Lung (tissue), 11 donors: ENCODE measurements at regions not wholly inside any gene's neighbourhood (a gene's known extent, or its start where the extent isn't known, plus 50 kb on each side); places are given as distances from the start of the nearest gene placed in this dataset.

Experiments used
- ATAC-seq: fragments of 200-7000 bp; cut with Tn5 transposase; one replicate; pipeline ENCODE4 v1.9.1; 2020; ENCODE audit warnings: moderate number of reproducible peaks; ENCODE audit not compliant: insufficient read depth, low FRiP score
- DNase-seq, 3 donors: peaks; one replicate each; pipeline ENCODE4 v3.0.0-alpha.2; 2013 to 2017
- H3K27ac ChIP-seq, 2 donors: one replicate each; pipeline ENCODE4 v1.5.1; 2013; ENCODE audit warnings: mild to moderate bottlenecking in 2 of 2, moderate library complexity in 2 of 2, control low read depth in 1 of 2, inconsistent platforms in 1 of 2, low read depth in 1 of 2, low read length in 1 of 2
- H3K27me3 ChIP-seq, 3 donors: one replicate each; pipeline ENCODE4 v1.5.1; 2013; ENCODE audit warnings: low read length in 2 of 3; ENCODE audit not compliant: control insufficient read depth in 3 of 3, insufficient read depth in 3 of 3
- H3K36me3 ChIP-seq, 4 donors: one replicate each; pipeline ENCODE4 v1.5.1; 2013; ENCODE audit warnings: low read length in 4 of 4, mild to moderate bottlenecking in 1 of 4, moderate library complexity in 1 of 4; ENCODE audit not compliant: control insufficient read depth in 4 of 4, insufficient read depth in 4 of 4
- H3K4me1 ChIP-seq, 5 donors: one replicate each; pipeline ENCODE4 v1.5.1; 2013; ENCODE audit warnings: low read length in 5 of 5, mild to moderate bottlenecking in 2 of 5, moderate library complexity in 1 of 5; ENCODE audit not compliant: control insufficient read depth in 5 of 5, insufficient read depth in 5 of 5
- H3K4me3 ChIP-seq: one replicate; pipeline ENCODE4 v1.5.1; 2013; ENCODE audit warnings: mild to moderate bottlenecking, control low read depth, moderate library complexity
- H3K9ac ChIP-seq, 2 donors: one replicate each; pipeline ENCODE4 v1.5.1; 2013; ENCODE audit warnings: low read length in 2 of 2, control low read depth in 1 of 2; ENCODE audit not compliant: insufficient read depth in 1 of 2
- H3K9me3 ChIP-seq, 4 donors: one replicate each; pipeline ENCODE4 v1.5.1; 2013; ENCODE audit warnings: low read length in 3 of 4, mild to moderate bottlenecking in 1 of 4, moderate library complexity in 1 of 4; ENCODE audit not compliant: control insufficient read depth in 4 of 4, insufficient read depth in 3 of 4
- WGBS, 2 donors: extraction: QIAGEN DNeasy Blood & Tissue Kit; methylation state at CpG; one replicate each; pipeline ENCODE4 v1.1.7; 2013; 5-methylcytosine and 5-hydroxymethylcytosine counted together
- TF ChIP-seq, protein P1 (sequence below): IDR thresholded peaks from 2 replicates; pipeline ENCODE4 v1.5.1; 2012; ENCODE audit warnings: mild to moderate bottlenecking; ENCODE audit errors: control extremely low read depth, extremely low read depth
- donor health status: control.
- donor health status: control.
- donor health status: Bipolar disorder and iron deficiency.
- donor health status: healthy.
- donor health status: DM: yes; HTN: yes; CAD: no.

DNA sequence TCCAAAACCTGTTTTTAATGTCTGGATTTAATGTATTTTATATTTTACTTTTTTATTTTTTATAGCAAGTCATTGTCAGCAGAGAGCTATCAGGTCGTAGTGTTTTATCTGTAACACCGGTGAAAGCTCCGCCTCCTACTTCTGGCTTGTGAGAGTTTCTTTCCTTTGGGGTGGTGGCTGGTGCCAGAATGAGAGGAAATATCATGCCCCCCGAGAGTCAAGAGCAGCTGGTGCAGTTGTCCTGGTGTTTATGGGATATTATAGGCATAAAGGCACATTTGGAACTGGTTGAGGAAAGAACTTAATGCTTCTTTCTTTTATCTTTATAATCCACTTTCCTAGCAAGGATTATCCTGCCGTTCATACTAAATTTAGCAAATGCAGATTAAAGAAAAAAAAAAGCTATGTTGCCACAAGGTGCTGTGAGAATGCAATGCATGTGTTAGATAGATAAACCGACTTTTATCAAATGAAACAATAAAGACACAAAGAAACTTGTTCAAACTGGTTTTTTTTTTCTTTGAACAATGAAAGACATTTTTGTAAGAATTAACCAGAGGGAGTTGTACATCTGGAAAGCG lies 260.1 kb upstream of the PLSCR5 start:
- H3K36me3 ChIP-seq: no peaks in the 10 kb centered on the region
- WGBS, 2 donors: 54 to 69% methylated on average over 7 of the region's 7 CpGs
- TF ChIP-seq, protein P1, sequence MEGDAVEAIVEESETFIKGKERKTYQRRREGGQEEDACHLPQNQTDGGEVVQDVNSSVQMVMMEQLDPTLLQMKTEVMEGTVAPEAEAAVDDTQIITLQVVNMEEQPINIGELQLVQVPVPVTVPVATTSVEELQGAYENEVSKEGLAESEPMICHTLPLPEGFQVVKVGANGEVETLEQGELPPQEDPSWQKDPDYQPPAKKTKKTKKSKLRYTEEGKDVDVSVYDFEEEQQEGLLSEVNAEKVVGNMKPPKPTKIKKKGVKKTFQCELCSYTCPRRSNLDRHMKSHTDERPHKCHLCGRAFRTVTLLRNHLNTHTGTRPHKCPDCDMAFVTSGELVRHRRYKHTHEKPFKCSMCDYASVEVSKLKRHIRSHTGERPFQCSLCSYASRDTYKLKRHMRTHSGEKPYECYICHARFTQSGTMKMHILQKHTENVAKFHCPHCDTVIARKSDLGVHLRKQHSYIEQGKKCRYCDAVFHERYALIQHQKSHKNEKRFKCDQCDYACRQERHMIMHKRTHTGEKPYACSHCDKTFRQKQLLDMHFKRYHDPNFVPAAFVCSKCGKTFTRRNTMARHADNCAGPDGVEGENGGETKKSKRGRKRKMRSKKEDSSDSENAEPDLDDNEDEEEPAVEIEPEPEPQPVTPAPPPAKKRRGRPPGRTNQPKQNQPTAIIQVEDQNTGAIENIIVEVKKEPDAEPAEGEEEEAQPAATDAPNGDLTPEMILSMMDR: no peak
- H3K9me3 ChIP-seq: no peaks in the 10 kb centered on the region
- ATAC-seq (no peak), DNase-seq (no peak)
- H3K27ac ChIP-seq: no peak overlapping the region
- H3K9ac ChIP-seq: no peak overlapping the region
- H3K4me1 ChIP-seq: no peaks in the 10 kb centered on the region
- peaks cover 0 to 3% (median 0%) of the 10 kb centered on the region in 3 donors for H3K27me3 ChIP-seq
- no peak overlapping the region for H3K4me3 ChIP-seq

DNA sequence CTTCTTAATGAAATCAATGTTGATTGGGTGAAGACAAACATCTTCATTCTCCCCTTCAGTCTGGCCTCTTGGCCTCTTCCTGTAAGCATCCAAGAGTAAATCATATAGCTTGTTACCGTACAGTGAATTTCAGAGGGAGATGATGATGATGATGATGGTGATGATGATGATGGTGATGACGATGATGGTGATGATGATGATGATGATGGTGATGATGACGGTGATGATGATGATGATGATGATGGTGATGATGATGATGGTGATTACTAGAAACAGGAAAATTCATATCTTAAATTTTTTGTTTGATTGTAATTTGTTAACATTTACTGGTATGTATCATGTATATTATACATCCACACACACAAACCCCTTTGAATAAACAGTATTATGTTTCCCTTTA lies 256.1 kb upstream of the PLSCR5 start:
- Histone ChIP-seq H3K9me3 (no peaks in the 10 kb centered on the region), H3K4me1 (no peaks in the 10 kb centered on the region), H3K36me3 (no peaks in the 10 kb centered on the region), H3K4me3 (no peak overlapping the region), H3K27ac (no peak overlapping the region), H3K27me3 (peaks cover 0 to 3% (median 0%) of the 10 kb centered on the region in 3 donors), H3K9ac (no peak overlapping the region)
- DNase-seq (peak in 1 of 3 donors; percentile 1), ATAC-seq (no peak)
- TF ChIP-seq, protein P1: no peak
- 81 to 92% methylated on average over 3 of the region's 3 CpGs for WGBS, 2 donors

- Histone ChIP-seq H3K9ac (no peak overlapping the region), H3K27me3 (no peaks in the 10 kb centered on the region), H3K4me3 (no peak overlapping the region), H3K27ac (no peak overlapping the region), H3K4me1 (no peaks in the 10 kb centered on the region), H3K36me3 (no peaks in the 10 kb centered on the region), H3K9me3 (no peaks in the 10 kb centered on the region)
- DNase-seq (no peak), ATAC-seq (no peak)
- TF ChIP-seq, protein P1: no peak
- WGBS, 2 donors: 90 to 94% methylated on average over 4 of the region's 4 CpGs
Observed at GRCh38 chr3:146854523-146854922, 249.4 kb upstream of the PLSCR5 start.

DNA sequence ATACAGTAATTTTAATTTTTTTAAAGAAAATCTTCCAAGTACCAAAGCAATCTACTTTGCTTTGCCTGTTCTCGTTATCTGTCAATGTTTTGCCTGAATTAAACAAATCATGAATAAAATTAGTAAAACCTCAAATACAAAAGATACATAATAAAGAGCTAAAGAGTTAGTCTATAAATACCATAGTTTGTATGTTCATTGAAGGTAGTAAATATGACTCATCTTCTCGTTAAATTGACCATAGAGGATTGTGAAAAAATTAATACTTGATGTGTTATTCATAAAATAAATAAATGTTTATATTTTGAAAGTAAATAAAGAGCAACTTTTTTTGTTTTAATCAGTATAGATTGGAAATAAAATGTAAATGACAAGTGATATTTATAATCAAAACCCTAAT lies 246.5 kb upstream of the PLSCR5 start:
- no peak for ATAC-seq
- 67 to 89% methylated on average over 2 of the region's 2 CpGs for WGBS, 2 donors

More for the DNA sequence above, 246.5 kb upstream of the PLSCR5 start:
- TF ChIP-seq, protein P1: no peak
- H3K9ac ChIP-seq: no peak overlapping the region
- no peak for DNase-seq
- no peak overlapping the region for H3K4me3 ChIP-seq
- no peak overlapping the region for H3K27ac ChIP-seq
- H3K4me1 ChIP-seq: no peaks in the 10 kb centered on the region
- H3K27me3 ChIP-seq: no peaks in the 10 kb centered on the region
- H3K9me3 ChIP-seq: no peaks in the 10 kb centered on the region
- H3K36me3 ChIP-seq: no peaks in the 10 kb centered on the region
